IMR-90 (cell line): ENCODE measurements at regions not wholly inside any gene's neighbourhood (a gene's known extent, or its start where the extent isn't known, plus 50 kb on each side); places are given as distances from the start of the nearest gene placed in this dataset.
"Not testable (repeated sequence)": the region's sequence is repeated elsewhere in the genome, so short reads cannot be mapped to it uniquely, and the experiment has no call there.

Experiments
- ATAC-seq: fragments of 200-7000 bp; cut with Tn5 transposase; 2 replicates; pipeline ENCODE4 v1.9.1; 2020; ENCODE audit warnings: low read depth, mild to moderate bottlenecking, moderate library complexity
- BruUV-seq: library from RNA; stranded (reverse); fragments of 400-500 nt; replicated peaks from 2 replicates; lab custom pipeline; 2021; lab: Mats Ljungman, UMichigan
- CTCF ChIA-PET: fragments of 300-600 bp; formaldehyde crosslinking; extraction: SDS; loops from one replicate; lab custom pipeline; 2021; ENCODE audit warnings: antibody characterized with exemption; lab: Yijun Ruan, JAX
- POLR2A ChIA-PET: fragments of 300-600 bp; sonication (Branson Sonifier 250); formaldehyde crosslinking; loops from one replicate; lab custom pipeline; 2022; ENCODE audit warnings: antibody characterized with exemption; ENCODE audit not compliant: unreplicated experiment; lab: Charles Lee
- DNase-seq: peaks from one replicate; pipeline ENCODE4 v3.0.0; 2013
- H2AFZ ChIP-seq: replicated peaks from 2 replicates; pipeline ENCODE3; 2013; ENCODE audit warnings: low read length, mild to moderate bottlenecking; ENCODE audit not compliant: poor library complexity
- H2AK5ac ChIP-seq: 2 replicates; pipeline ENCODE4 v1.6.1; 2013; ENCODE audit warnings: low read depth, low read length, inconsistent platforms
- H2AK9ac ChIP-seq: replicated peaks from 2 replicates; pipeline ENCODE3; 2013; ENCODE audit warnings: mild to moderate bottlenecking, low read depth, low read length, moderate library complexity; ENCODE audit not compliant: poor library complexity
- H2BK120ac ChIP-seq: 2 replicates; pipeline ENCODE4 v1.6.1; 2013; ENCODE audit warnings: low read depth, low read length, inconsistent platforms
- H2BK15ac ChIP-seq: 3 replicates; pipeline ENCODE4 v1.6.1; 2013; ENCODE audit warnings: low read depth, low read length, inconsistent platforms
- H2BK20ac ChIP-seq: 2 replicates; pipeline ENCODE4 v1.6.1; 2013; ENCODE audit warnings: low read depth, mild to moderate bottlenecking, inconsistent platforms, low read length, moderate library complexity
- H2BK5ac ChIP-seq: 2 replicates; pipeline ENCODE4 v1.6.1; 2013; ENCODE audit warnings: mild to moderate bottlenecking, low read depth, low read length, inconsistent platforms; ENCODE audit not compliant: poor library complexity, severe bottlenecking
- H3K14ac ChIP-seq: replicated peaks from 2 replicates; pipeline ENCODE4 v1.6.1; 2013; ENCODE audit warnings: low read depth, low read length, inconsistent platforms
- H3K18ac ChIP-seq: 2 replicates; pipeline ENCODE4 v1.6.1; 2013; ENCODE audit warnings: low read depth, low read length, control low read depth
- H3K23ac ChIP-seq: 2 replicates; pipeline ENCODE4 v1.6.1; 2013; ENCODE audit warnings: low read depth, low read length, inconsistent platforms
- H3K27ac ChIP-seq: 2 replicates; pipeline ENCODE4 v1.5.1; 2013; ENCODE audit warnings: mild to moderate bottlenecking, control low read depth, low read length; ENCODE audit not compliant: insufficient read depth
- H3K27me3 ChIP-seq: 2 replicates; pipeline ENCODE4 v1.6.1; 2013; ENCODE audit warnings: low read length; ENCODE audit not compliant: control insufficient read depth, insufficient read depth
- H3K36me3 ChIP-seq: 2 replicates; pipeline ENCODE4 v1.6.1; 2013; ENCODE audit warnings: low read length, mixed read lengths; ENCODE audit not compliant: control insufficient read depth, insufficient read depth
- H3K4ac ChIP-seq: 2 replicates; pipeline ENCODE4 v1.6.1; 2013; ENCODE audit warnings: low read depth, low read length, inconsistent platforms
- H3K4me1 ChIP-seq: 2 replicates; pipeline ENCODE4 v1.6.1; 2013; ENCODE audit warnings: low read length, mixed read lengths; ENCODE audit not compliant: control insufficient read depth, insufficient read depth
- H3K4me2 ChIP-seq: 2 replicates; pipeline ENCODE4 v1.6.1; 2013; ENCODE audit warnings: low read depth, mild to moderate bottlenecking, control low read depth, low read length, moderate library complexity
- H3K4me3 ChIP-seq: 2 replicates; pipeline ENCODE4 v1.5.1; 2013; ENCODE audit warnings: low read depth, mild to moderate bottlenecking, control low read depth, low read length, moderate library complexity; ENCODE audit not compliant: insufficient read depth
- H3K56ac ChIP-seq: 2 replicates; pipeline ENCODE4 v1.6.1; 2013; ENCODE audit warnings: low read length, inconsistent platforms; ENCODE audit not compliant: insufficient read depth; ENCODE audit errors: extremely low read depth
- H3K79me1 ChIP-seq, 2 experiments: 2 replicates each; pipeline ENCODE4 v1.6.1; 2013; ENCODE audit warnings: low read length in 2 of 2, inconsistent platforms in 1 of 2, low read depth in 1 of 2
- H3K9ac ChIP-seq: 2 replicates; pipeline ENCODE4 v1.6.1; 2013; ENCODE audit warnings: low read depth, low read length, control low read depth
- H3K9me1 ChIP-seq: 2 replicates; pipeline ENCODE4 v1.6.1; 2013; ENCODE audit warnings: low read length, inconsistent platforms; ENCODE audit not compliant: insufficient read depth
- H3K9me3 ChIP-seq: 2 replicates; pipeline ENCODE4 v1.6.1; 2013; ENCODE audit warnings: low read length; ENCODE audit not compliant: control insufficient read depth, insufficient read depth
- H4K20me1 ChIP-seq: 2 replicates; pipeline ENCODE4 v1.6.1; 2013; ENCODE audit warnings: low read length, inconsistent platforms; ENCODE audit not compliant: insufficient read depth
- H4K5ac ChIP-seq: 2 replicates; pipeline ENCODE4 v1.6.1; 2013; ENCODE audit warnings: mild to moderate bottlenecking, low read depth, low read length, control low read depth
- H4K8ac ChIP-seq, 2 experiments: 2 replicates each; pipeline ENCODE4 v1.6.1; 2013; ENCODE audit warnings: low read depth in 2 of 2, low read length in 2 of 2, control low read depth in 1 of 2, inconsistent platforms in 1 of 2
- H4K91ac ChIP-seq: 2 replicates; pipeline ENCODE4 v1.6.1; 2013; ENCODE audit warnings: low read depth, low read length, inconsistent platforms; ENCODE audit not compliant: insufficient read depth
- WGBS, 2 experiments: methylation state at CpG; one replicate each; pipeline versions ENCODE4 v1.1.5 to v1.1.7; 2013; ENCODE audit warnings: missing lambda C conversion rate in 2 of 2; ENCODE audit not compliant: insufficient read length in 1 of 2; ENCODE audit errors: extremely low coverage in 2 of 2; 5-methylcytosine and 5-hydroxymethylcytosine counted together
- dilution Hi-C: fragments of 300-500 bp; cut with HindIII; formaldehyde crosslinking; loops from one replicate; pipeline ENCODE4 v1.14.3; 2018; ENCODE audit warnings: low sequenced_read_pairs; ENCODE audit not compliant: unreplicated experiment
- in situ Hi-C: fragments of 300-500 bp; cut with MboI; formaldehyde crosslinking; loops from 3 replicates; pipeline ENCODE4 v1.14.3; 2019; ENCODE audit warnings: low sequenced_read_pairs, inconsistent platforms, mixed read lengths
- intact Hi-C: fragments of 100-400 bp; cut with micrococcal nuclease; formaldehyde crosslinking; loops from 2 replicates; pipeline ENCODE4 v1.10.0; 2022

DNA sequence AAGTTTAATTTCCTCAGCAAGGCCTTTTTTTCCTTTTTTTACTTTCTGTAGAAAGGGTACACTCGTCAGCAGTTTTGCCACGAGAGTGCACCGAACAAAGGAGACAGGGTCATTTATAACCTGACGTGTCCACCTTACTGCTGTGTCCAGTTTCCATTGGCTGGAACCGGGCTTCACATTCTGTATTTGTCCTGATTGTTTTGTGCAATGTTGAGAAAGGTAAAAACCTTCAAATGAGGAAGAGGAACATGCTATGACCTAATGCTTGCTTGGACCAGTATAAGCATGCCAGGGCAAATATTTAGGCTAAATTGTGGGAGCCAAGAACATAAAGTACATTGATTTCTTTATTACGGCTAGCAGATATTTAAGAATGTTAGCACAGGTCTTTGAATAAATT lies 101.9 kb upstream of the STX18 start:
- POLR2A ChIA-PET, result interaction anchor here (0.6 kb wide), 1 partner anchor 24 kb away, joined by 5 read pairs; no protein-coding TSS in a partner anchor
- H2BK15ac ChIP-seq, H2AK9ac ChIP-seq, CTCF ChIA-PET, H3K14ac ChIP-seq, H3K79me1 ChIP-seq, in situ Hi-C loops, H2AK5ac ChIP-seq, H3K27ac ChIP-seq, H3K9me3 ChIP-seq, ATAC-seq, H3K56ac ChIP-seq, BruUV-seq, H3K9me1 ChIP-seq, H2BK120ac ChIP-seq, dilution Hi-C loops, H3K4ac ChIP-seq, H4K91ac ChIP-seq, H3K4me2 ChIP-seq, DNase-seq, H3K23ac ChIP-seq, intact Hi-C loops, H4K5ac ChIP-seq, H3K36me3 ChIP-seq, H2BK5ac ChIP-seq, H2AFZ ChIP-seq, H3K4me1 ChIP-seq, H3K18ac ChIP-seq, H2BK20ac ChIP-seq, H4K8ac ChIP-seq, H3K9ac ChIP-seq, H3K27me3 ChIP-seq, H4K20me1 ChIP-seq, H3K4me3 ChIP-seq: not testable (repeated sequence)
- no CpG with 5 or more reads among the region's 6 CpGs for WGBS, 2 experiments
